Fibroblast of villous mesenchyme (primary cell): ENCODE measurements at regions not wholly inside any gene's neighbourhood (a gene's known extent, or its start where the extent isn't known, plus 50 kb on each side); places are given as distances from the start of the nearest gene placed in this dataset. TPM values are rescaled to one million over a fixed set of nuclear protein-coding genes. Genes with fewer than 3 reads are reported as not detected.

Experiments used
- DNase-seq: peaks from one replicate; pipeline ENCODE4 v3.0.0-alpha.2; 2010; ENCODE audit warnings: low read depth
- H3K4me3 ChIP-seq: 2 replicates; pipeline ENCODE4 v1.5.1; 2011; ENCODE audit warnings: low read depth, mild to moderate bottlenecking, low read length
- CTCF ChIP-seq: IDR thresholded peaks from 2 replicates; pipeline ENCODE4 v1.5.1; 2012; ENCODE audit warnings: low read depth, mild to moderate bottlenecking, low read length; ENCODE audit not compliant: insufficient read depth
- small RNA-seq: library from RNA; depleted of rRNA; stranded (forward); fragments of <200 nt; gene quantifications from one replicate; pipeline ENCODE3, GENCODE V24; 2012

GRCh38 chr5:130260481-130260880 lies 356.2 kb downstream of the CHSY3 start:
- DNase-seq = no peak
- H3K4me3 ChIP-seq = no peak overlapping the region
- TF ChIP-seq CTCF = no peak

- TF ChIP-seq CTCF = no peak
- no peak for DNase-seq
- H3K4me3 ChIP-seq = no peak overlapping the region
Observed at GRCh38 chr5:130251931-130252330, 347.7 kb downstream of the CHSY3 start.

GRCh38 chr5:130243641-130244040 lies 339.4 kb downstream of the CHSY3 start:
- no peak for DNase-seq
- TF ChIP-seq CTCF = no peak
- H3K4me3 ChIP-seq = no peak overlapping the region

GRCh38 chr5:130237721-130238120 lies 333.5 kb downstream of the CHSY3 start:
- DNase-seq = no peak
- no peak overlapping the region for H3K4me3 ChIP-seq
- TF ChIP-seq CTCF = no peak

Small RNA genes lying in the stretch of these regions (small RNA-seq; reads per million reads assigned to genes)
- gene AC113367.2 (not detected), gene RNU7-53P (0.28 reads per million)
